ENCODE measurements at regions not wholly inside any gene's neighbourhood (a gene's known extent, or its start where the extent isn't known, plus 50 kb on each side); places are given as distances from the start of the nearest gene placed in this dataset.

DNA sequence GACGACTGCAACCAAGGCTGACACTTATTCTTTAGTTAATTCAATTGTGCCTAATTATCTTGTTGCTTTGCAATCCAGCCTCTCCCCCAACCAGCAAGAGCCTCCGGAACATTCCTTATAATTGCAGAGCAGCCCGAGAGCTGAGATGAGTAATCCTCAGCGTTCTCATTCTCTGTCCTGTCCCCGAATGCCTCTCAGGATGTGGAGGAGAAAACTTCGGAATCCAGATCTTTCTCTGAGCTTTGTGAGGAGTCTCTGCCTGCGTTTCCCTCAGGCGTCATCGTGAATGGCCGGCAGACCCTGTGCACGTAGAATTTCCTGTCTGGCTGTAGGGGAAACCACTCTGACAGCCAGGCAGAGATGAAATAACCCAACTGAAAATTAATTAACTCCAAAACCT lies 160.5 kb upstream of the DIO3 start:
- TF ChIP-seq, protein P1, sequence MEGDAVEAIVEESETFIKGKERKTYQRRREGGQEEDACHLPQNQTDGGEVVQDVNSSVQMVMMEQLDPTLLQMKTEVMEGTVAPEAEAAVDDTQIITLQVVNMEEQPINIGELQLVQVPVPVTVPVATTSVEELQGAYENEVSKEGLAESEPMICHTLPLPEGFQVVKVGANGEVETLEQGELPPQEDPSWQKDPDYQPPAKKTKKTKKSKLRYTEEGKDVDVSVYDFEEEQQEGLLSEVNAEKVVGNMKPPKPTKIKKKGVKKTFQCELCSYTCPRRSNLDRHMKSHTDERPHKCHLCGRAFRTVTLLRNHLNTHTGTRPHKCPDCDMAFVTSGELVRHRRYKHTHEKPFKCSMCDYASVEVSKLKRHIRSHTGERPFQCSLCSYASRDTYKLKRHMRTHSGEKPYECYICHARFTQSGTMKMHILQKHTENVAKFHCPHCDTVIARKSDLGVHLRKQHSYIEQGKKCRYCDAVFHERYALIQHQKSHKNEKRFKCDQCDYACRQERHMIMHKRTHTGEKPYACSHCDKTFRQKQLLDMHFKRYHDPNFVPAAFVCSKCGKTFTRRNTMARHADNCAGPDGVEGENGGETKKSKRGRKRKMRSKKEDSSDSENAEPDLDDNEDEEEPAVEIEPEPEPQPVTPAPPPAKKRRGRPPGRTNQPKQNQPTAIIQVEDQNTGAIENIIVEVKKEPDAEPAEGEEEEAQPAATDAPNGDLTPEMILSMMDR (IDR thresholded peaks at IDR 0.05) = no peak
- TF ChIP-seq POLR2A (IDR thresholded peaks at IDR 0.05) = no peak

Measured in vagina (tissue), 2 donors.